HG03135 (cell line): ENCODE measurements at regions not wholly inside any gene's neighbourhood (a gene's known extent, or its start where the extent isn't known, plus 50 kb on each side); places are given as distances from the start of the nearest gene placed in this dataset.

Source experiments
- ATAC-seq: cut with Tn5 transposase; IDR thresholded peaks from one replicate; pipeline ENCODE4 v1.9.1; 2021; ENCODE audit warnings: mild to moderate bottlenecking, moderate library complexity; ENCODE audit not compliant: unreplicated experiment

GRCh38 chr5:65068410-65068809 is 299.7 kb downstream of the CWC27 start:
- peak; percentile 69 for ATAC-seq

- no peak for ATAC-seq
Observed at GRCh38 chr5:65070026-65070425, 301.3 kb downstream of the CWC27 start.

- no peak for ATAC-seq
Observed at GRCh38 chr5:65072850-65073249, 304.1 kb downstream of the CWC27 start.

DNA sequence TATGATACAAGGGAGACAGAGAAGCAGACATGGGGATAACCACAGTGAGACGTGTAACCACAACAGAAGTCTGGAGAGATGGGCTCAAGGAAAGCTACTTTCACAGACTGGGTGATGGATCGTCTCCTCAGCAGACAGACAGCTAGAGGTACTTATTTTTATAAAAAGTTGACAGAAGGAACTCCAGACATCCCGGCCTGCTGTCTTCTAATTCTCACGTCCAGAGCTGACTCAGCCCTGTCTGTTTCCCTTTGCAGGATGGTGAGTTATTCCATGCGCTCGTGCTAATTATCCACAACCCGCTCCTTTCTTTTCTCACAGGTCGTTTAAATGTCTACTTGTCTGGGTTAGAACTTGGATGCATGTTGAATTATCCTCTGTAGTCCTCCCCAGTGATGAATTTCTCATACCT is 304.5 kb downstream of the CWC27 start:
- no peak for ATAC-seq

DNA sequence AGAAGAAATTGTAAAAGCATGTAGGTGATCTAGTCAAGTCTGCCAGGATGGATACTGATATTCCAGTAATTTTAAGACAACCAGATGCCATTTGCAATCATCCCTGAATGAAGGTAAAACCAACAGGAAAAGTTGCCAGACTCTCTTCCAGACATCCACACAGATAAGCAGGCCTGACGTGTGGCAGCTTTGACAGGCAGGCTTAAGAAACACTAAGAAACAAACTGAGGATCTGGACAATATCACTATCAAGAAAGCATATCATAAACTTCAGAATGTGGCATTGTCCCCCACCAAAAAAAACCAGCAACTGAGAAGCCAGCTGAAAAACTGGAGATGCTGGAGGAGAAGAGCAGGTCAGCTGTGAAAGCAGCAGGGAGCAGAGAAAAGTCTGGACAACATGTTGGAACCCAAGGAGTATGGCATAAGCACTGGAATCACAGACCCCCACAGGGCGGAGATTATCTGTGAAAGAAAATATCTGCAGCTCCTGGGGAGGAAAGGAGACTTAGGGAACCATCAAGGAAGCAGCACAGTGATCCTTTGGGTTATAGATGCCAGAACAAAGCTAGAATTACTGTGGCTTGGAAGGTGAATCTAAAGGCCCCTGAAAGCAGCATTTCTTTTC is 307.0 kb downstream of the CWC27 start:
- ATAC-seq = no peak

- ATAC-seq = peak; percentile 82
Observed at GRCh38 chr5:65076251-65076869, 307.6 kb downstream of the CWC27 start.

GRCh38 chr5:65077653-65078052 is 308.9 kb downstream of the CWC27 start:
- ATAC-seq = no peak

GRCh38 chr5:65078331-65078730 is 309.6 kb downstream of the CWC27 start:
- ATAC-seq = no peak

DNA sequence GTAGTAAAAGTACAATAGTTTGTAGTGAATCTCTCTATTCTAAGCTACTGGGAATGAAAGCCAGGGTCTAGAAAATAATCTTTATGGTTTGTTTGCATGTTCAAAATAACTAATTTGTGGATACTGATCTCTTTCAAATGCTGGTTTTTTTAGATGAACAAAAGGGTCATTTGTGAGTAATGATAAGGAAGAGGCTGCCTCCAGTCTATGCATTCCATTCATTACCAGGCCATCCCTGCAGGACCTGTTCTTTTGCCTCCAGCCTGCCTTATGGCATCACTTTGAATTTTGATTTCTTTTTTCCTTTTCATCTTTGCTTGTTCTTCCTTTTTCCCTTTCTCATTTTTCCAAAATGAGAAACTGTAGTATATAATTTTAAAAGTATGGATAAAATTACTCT is 312.3 kb downstream of the CWC27 start:
- no peak for ATAC-seq

GRCh38 chr5:65084795-65085515 is 316.2 kb downstream of the CWC27 start:
- ATAC-seq = no peak

- no peak for ATAC-seq
Observed at GRCh38 chr5:65085516-65085850, 316.8 kb downstream of the CWC27 start.

DNA sequence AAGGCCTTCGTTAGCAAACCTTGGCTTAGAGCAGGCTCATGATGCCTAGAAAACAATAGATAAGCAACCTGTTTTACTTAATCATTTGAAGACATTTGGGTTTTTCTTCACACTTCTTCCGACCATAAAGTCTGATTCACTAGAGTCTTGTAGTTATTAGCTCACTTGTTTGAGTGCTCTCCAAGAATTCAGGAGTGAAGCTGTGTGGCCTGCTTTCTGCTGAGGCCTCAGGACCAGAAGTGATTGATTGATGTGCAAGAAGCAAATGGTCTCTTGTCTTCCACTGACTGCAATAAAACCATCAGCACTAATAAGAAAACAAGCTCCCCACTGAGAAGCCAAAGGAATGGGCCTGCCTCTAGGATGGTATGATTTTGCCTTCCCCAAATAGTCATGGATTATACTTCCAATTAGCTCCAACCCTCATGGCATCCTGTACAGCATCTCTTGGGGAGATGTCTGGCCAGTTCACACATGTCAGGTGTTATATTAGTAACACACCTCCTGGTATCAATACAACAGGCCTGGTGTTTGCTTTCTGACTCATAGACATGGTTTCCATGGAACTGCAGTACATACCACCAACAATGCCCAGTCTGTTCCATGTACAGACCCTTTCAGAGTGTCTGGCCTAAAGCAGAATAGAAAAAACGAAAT is 317.6 kb downstream of the CWC27 start:
- ATAC-seq = no peak

DNA sequence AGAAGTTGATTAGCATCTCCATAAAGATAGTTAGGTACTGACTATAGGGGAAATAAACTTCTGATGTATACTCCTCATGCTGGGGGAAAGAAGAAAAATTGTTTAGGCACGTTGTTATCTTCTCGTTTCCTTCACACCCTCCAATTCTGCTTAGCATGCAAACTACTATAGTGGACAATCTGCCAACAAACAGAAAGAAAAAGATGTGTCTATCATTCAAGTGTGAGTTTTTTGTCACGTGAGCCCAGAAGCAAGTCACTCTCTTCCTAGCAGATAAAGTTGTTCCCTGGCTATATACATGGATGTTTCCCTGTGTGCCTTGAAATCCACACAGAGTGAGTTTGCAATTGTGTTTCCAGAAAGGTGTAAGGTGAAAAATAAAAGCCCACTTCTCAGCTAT is 318.4 kb downstream of the CWC27 start:
- ATAC-seq = no peak

DNA sequence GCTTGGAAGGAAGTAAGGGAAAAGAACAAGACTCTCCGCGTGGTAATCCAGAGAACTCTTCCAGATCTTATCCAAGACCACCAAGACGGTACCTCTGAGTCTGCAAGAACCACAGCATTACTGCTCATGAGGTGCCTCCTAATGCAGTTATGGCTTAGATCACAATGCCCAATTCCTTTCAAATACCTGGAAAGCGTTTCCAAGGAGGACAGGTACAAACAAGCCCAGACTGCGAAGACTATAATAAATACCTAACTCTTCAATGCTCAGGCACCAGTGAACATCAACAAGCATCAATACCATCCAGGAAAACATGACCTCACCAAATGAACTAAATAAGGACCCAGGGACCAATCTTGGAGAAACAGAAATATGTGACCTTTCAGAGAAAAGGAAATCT is 325.5 kb downstream of the CWC27 start:
- no peak for ATAC-seq

GRCh38 chr5:65098393-65098792 is 329.7 kb downstream of the CWC27 start:
- no peak for ATAC-seq
